ENCODE measurements at regions not wholly inside any gene's neighbourhood (a gene's known extent, or its start where the extent isn't known, plus 50 kb on each side); places are given as distances from the start of the nearest gene placed in this dataset.

DNA sequence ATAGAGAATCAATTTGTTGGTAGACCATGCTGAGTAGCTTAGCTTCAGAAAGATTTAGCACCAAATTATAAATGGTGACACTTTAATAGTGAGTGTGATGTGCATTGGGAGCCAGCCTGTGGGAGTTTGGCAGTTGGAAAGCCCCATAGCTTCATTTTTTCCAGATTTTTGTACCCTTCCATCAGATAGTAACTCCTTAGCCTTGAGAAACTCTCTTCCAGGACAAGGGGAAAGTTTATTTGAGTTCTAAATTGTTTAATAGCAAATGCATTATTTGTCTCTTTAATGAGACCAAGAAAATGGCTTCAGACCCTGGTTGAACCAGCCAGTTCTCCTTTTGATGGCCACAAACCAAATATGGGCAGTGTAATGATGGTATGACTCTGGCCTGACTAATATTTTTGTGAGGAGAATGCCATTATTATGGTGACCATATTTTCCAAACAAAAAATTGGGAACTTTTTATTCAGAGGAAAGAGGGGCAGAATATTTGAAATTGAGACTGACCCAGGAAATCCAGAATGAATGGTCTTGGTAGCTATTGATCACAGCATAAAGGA lies 49.8 kb downstream of the PLCE1 start:
- Histone ChIP-seq H3K27ac (peak overlapping the region in 3 of 4 donors; percentile 41 to 64 (median 51)), H3K4me3 (no peak overlapping the region), H3K4me1 (peaks cover 0 to 28% (median 4%) of the 10 kb centered on the region in 3 donors), H3K27me3 (no peaks in the 10 kb centered on the region), H3K36me3 (no peaks in the 10 kb centered on the region), H3K9me3 (no peaks in the 10 kb centered on the region)
- no peak for DNase-seq
- no peak for TF ChIP-seq POLR2A (IDR thresholded peaks at IDR 0.05)
- TF ChIP-seq CTCF (IDR thresholded peaks at IDR 0.05): no peak
- intact Hi-C loops (cut with DNase I): no loop called here

- H3K27ac ChIP-seq: no peak overlapping the region
- WGBS, 2 donors: 22 to 25% methylated on average over 1 of the region's 1 CpG
- intact Hi-C loops (cut with DNase I): no loop called here
These were observed 52.4 kb downstream of the PLCE1 start for GRCh38 chr10:94046098-94046497.

GRCh38 chr10:94047293-94047692 lies 53.6 kb downstream of the PLCE1 start:
- no peak for DNase-seq
- 82% methylated on average over 3 of the region's 3 CpGs for WGBS, 2 donors
- H3K27ac ChIP-seq: no peak overlapping the region
- intact Hi-C loops (cut with DNase I): no loop called here
- TF ChIP-seq CTCF (IDR thresholded peaks at IDR 0.05) (no peak), POLR2A (IDR thresholded peaks at IDR 0.05) (no peak)
- no peaks in the 10 kb centered on the region for H3K27me3 ChIP-seq
- H3K9me3 ChIP-seq: no peaks in the 10 kb centered on the region
- H3K36me3 ChIP-seq: no peaks in the 10 kb centered on the region
- H3K4me1 ChIP-seq: peaks cover 0 to 16% (median 2%) of the 10 kb centered on the region in 3 donors
- H3K4me3 ChIP-seq: no peak overlapping the region

More at GRCh38 chr10:94046098-94046497, 52.4 kb downstream of the PLCE1 start:
- Histone ChIP-seq H3K27me3 (no peaks in the 10 kb centered on the region), H3K36me3 (no peaks in the 10 kb centered on the region), H3K4me3 (no peak overlapping the region), H3K9me3 (no peaks in the 10 kb centered on the region), H3K4me1 (peaks cover 0 to 28% (median 4%) of the 10 kb centered on the region in 3 donors)
- TF ChIP-seq CTCF (IDR thresholded peaks at IDR 0.05): no peak
- TF ChIP-seq POLR2A (IDR thresholded peaks at IDR 0.05): no peak
- DNase-seq: no peak

DNA sequence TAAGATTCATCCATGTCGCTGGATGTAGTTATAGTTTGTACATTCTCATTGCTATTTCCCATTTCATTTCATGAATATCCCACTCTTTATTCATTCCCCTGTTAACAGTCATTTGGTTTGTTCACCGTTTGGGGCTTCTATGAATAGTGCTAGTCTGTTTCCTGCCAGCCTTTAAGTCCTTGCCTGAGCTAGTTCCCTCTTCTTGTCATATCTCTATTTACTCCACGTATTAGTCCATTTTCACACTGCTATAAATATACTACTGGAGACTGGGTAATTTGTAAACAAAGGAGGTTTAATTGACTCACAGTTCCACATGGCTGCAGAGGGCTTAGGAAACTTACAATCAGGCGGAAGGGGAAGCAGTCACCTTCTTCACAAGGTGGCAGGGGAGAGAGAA lies 56.2 kb downstream of the PLCE1 start:
- intact Hi-C loops (cut with DNase I): no loop called here
- WGBS, 2 donors: 39 to 48% methylated on average over 4 of the region's 4 CpGs
- H3K9me3 ChIP-seq: no peaks in the 10 kb centered on the region
- no peak overlapping the region for H3K4me3 ChIP-seq
- TF ChIP-seq CTCF (IDR thresholded peaks at IDR 0.05): no peak
- no peak for TF ChIP-seq POLR2A (IDR thresholded peaks at IDR 0.05)
- peaks cover 0 to 11% (median 0%) of the 10 kb centered on the region in 3 donors for H3K4me1 ChIP-seq
- H3K27me3 ChIP-seq: no peaks in the 10 kb centered on the region
- H3K27ac ChIP-seq: no peak overlapping the region
- no peak for DNase-seq
- no peaks in the 10 kb centered on the region for H3K36me3 ChIP-seq

DNA sequence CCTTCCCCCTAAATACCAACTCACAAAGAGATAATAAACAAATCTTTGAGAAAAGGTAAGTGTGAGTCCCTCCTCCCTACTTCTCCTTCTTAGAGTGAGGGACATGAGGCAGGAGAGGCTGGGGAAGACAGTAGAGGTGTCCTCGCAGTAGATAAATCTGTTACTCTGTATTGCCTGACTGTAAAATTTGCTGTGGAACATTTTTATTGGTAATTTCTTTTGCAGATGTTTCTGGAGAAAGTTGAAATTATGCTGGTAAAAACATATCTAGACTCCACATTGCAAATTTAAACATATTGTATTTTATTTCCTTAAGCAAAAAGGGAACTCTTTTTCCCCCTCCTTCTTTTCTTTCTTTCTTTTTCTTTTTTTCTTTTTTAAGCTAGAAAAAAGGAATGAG lies 58.5 kb downstream of the PLCE1 start:
- H3K36me3 ChIP-seq: no peaks in the 10 kb centered on the region
- peaks cover 0 to 11% (median 0%) of the 10 kb centered on the region in 3 donors for H3K4me1 ChIP-seq
- TF ChIP-seq POLR2A (IDR thresholded peaks at IDR 0.05) (no peak), CTCF (IDR thresholded peaks at IDR 0.05) (no peak)
- no peak overlapping the region for H3K4me3 ChIP-seq
- intact Hi-C loops (cut with DNase I): no loop called here
- H3K27me3 ChIP-seq: no peaks in the 10 kb centered on the region
- no peak overlapping the region for H3K27ac ChIP-seq
- DNase-seq: no peak
- 75 to 88% methylated on average over 1 of the region's 1 CpG for WGBS, 2 donors
- H3K9me3 ChIP-seq: no peaks in the 10 kb centered on the region
